HEK293T (cell line): ENCODE measurements at regions not wholly inside any gene's neighbourhood (a gene's known extent, or its start where the extent isn't known, plus 50 kb on each side); places are given as distances from the start of the nearest gene placed in this dataset.

Experiments used
- CTCF ChIA-PET: fragments of 350-600 bp; formaldehyde crosslinking; extraction: SDS; loops from one replicate; lab custom pipeline; 2021; ENCODE audit warnings: antibody characterized with exemption, inconsistent platforms; lab: Yijun Ruan, JAX
- POLR2A ChIA-PET: fragments of 350-600 bp; formaldehyde crosslinking; extraction: SDS; loops from one replicate; lab custom pipeline; 2020; ENCODE audit warnings: antibody characterized with exemption, inconsistent platforms; lab: Yijun Ruan, JAX
- DNase-seq: peaks from one replicate; pipeline ENCODE4 v3.0.0; 2012; ENCODE audit warnings: mixed read lengths; ENCODE audit errors: extremely low spot score
- ARNT ChIP-seq: fragments of 450-650 bp; IDR thresholded peaks from 2 replicates; pipeline ENCODE4 v1.6.1; 2017; ENCODE audit warnings: mild to moderate bottlenecking
- BHLHE40 ChIP-seq: fragments of 450-650 bp; IDR thresholded peaks from 2 replicates; pipeline ENCODE4 v1.6.1; 2016; ENCODE audit warnings: mild to moderate bottlenecking, moderate library complexity, borderline replicate concordance
- CTBP1 ChIP-seq: fragments of 450-650 bp; IDR thresholded peaks from 2 replicates; pipeline ENCODE4 v1.6.1; 2016; ENCODE audit warnings: borderline replicate concordance
- ELF4 ChIP-seq: fragments of 450-650 bp; IDR thresholded peaks from 2 replicates; pipeline ENCODE4 v1.6.1; 2017; ENCODE audit warnings: antibody characterized with exemption
- FOXA1 ChIP-seq: fragments of 450-650 bp; IDR thresholded peaks from 2 replicates; pipeline ENCODE4 v1.6.1; 2016; ENCODE audit warnings: mild to moderate bottlenecking
- FOXK2 ChIP-seq: fragments of 450-650 bp; IDR thresholded peaks from 2 replicates; pipeline ENCODE4 v1.6.1; 2016; ENCODE audit warnings: mild to moderate bottlenecking
- FOXM1 ChIP-seq: fragments of 450-650 bp; IDR thresholded peaks from 2 replicates; pipeline ENCODE4 v1.6.1; 2017; ENCODE audit warnings: mild to moderate bottlenecking, borderline replicate concordance
- HDGF ChIP-seq: fragments of 450-650 bp; IDR thresholded peaks from 2 replicates; pipeline ENCODE4 v1.6.1; 2017; ENCODE audit warnings: antibody characterized with exemption, borderline replicate concordance
- L3MBTL2 ChIP-seq: fragments of 450-650 bp; conservative IDR thresholded peaks from 2 replicates; pipeline ENCODE4 v1.6.1; 2016; ENCODE audit warnings: mild to moderate bottlenecking
- LEF1 ChIP-seq: fragments of 450-650 bp; IDR thresholded peaks from 2 replicates; pipeline ENCODE4 v1.6.1; 2017; ENCODE audit warnings: mild to moderate bottlenecking, borderline replicate concordance
- NFRKB ChIP-seq: fragments of 450-650 bp; IDR thresholded peaks from 2 replicates; pipeline ENCODE4 v1.6.1; 2016; ENCODE audit warnings: mild to moderate bottlenecking, moderate library complexity
- SP1 ChIP-seq: fragments of 450-650 bp; IDR thresholded peaks from 2 replicates; pipeline ENCODE4 v1.6.1; 2017
- SUZ12 ChIP-seq: fragments of 450-650 bp; IDR thresholded peaks from 2 replicates; pipeline ENCODE4 v1.6.1; 2016; ENCODE audit warnings: mild to moderate bottlenecking
- TARDBP ChIP-seq: fragments of 450-650 bp; IDR thresholded peaks from 2 replicates; pipeline ENCODE4 v1.6.1; 2016
- ZNF384 ChIP-seq: fragments of 450-650 bp; IDR thresholded peaks from 2 replicates; pipeline ENCODE4 v1.6.1; 2016
- TF ChIP-seq, protein P1 (sequence below): fragments of 450-650 bp; IDR thresholded peaks from 2 replicates; pipeline ENCODE4 v1.6.1; 2016

- no peak for TF ChIP-seq HDGF
- TF ChIP-seq FOXM1 = no peak
- TF ChIP-seq TARDBP = no peak
- TF ChIP-seq ZNF384 = no peak
- no peak for TF ChIP-seq FOXK2
- TF ChIP-seq CTBP1 = no peak
- TF ChIP-seq L3MBTL2 = no peak
- no peak for TF ChIP-seq NFRKB
- no peak for TF ChIP-seq ELF4
- no peak for TF ChIP-seq FOXA1
- no peak for TF ChIP-seq SUZ12
- TF ChIP-seq LEF1 = no peak
- TF ChIP-seq, protein P1, sequence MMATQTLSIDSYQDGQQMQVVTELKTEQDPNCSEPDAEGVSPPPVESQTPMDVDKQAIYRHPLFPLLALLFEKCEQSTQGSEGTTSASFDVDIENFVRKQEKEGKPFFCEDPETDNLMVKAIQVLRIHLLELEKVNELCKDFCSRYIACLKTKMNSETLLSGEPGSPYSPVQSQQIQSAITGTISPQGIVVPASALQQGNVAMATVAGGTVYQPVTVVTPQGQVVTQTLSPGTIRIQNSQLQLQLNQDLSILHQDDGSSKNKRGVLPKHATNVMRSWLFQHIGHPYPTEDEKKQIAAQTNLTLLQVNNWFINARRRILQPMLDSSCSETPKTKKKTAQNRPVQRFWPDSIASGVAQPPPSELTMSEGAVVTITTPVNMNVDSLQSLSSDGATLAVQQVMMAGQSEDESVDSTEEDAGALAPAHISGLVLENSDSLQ = no peak
- no peak for TF ChIP-seq SP1
- TF ChIP-seq ARNT = no peak
- TF ChIP-seq BHLHE40 = no peak
These were observed 332.3 kb downstream of the NPR3 start for GRCh38 chr5:33043343-33043997.

GRCh38 chr5:33046091-33046490 lies 335.0 kb downstream of the NPR3 start:
- ChIA-PET POLR2A (no interaction called here), CTCF (no interaction called here)
- TF ChIP-seq CTBP1 (no peak), FOXM1 (no peak)
- DNase-seq = no peak

More at GRCh38 chr5:33043343-33043997, 332.3 kb downstream of the NPR3 start:
- CTCF ChIA-PET = no interaction called here
- POLR2A ChIA-PET = no interaction called here
- no peak for DNase-seq

GRCh38 chr5:33048315-33048714 lies 337.2 kb downstream of the NPR3 start:
- ChIA-PET CTCF (no interaction called here), POLR2A (no interaction called here)
- DNase-seq = no peak
- TF ChIP-seq CTBP1 = no peak
- TF ChIP-seq BHLHE40 = no peak
- TF ChIP-seq ELF4 = no peak

GRCh38 chr5:33049298-33049697 lies 338.2 kb downstream of the NPR3 start:
- ChIA-PET CTCF (no interaction called here), POLR2A (no interaction called here)
- DNase-seq = no peak
- no peak for TF ChIP-seq SP1

- DNase-seq = no peak
- POLR2A ChIA-PET = no interaction called here
- TF ChIP-seq, protein P1 = no peak
- no peak for TF ChIP-seq FOXK2
- no peak for TF ChIP-seq NFRKB
- TF ChIP-seq FOXM1 = no peak
- no peak for TF ChIP-seq ARNT
- TF ChIP-seq SUZ12 = no peak
- CTCF ChIA-PET = no interaction called here
These were observed 338.7 kb downstream of the NPR3 start for GRCh38 chr5:33049842-33050241.

- TF ChIP-seq FOXK2 (no peak), ELF4 (no peak), LEF1 (no peak), TARDBP (no peak)
- ChIA-PET CTCF (no interaction called here), POLR2A (no interaction called here)
These were observed 348.0 kb downstream of the NPR3 start for GRCh38 chr5:33059081-33059480.

GRCh38 chr5:33065131-33065530 lies 354.0 kb downstream of the NPR3 start:
- DNase-seq = no peak
- ChIA-PET CTCF (no interaction called here), POLR2A (no interaction called here)
- TF ChIP-seq NFRKB (no peak), TARDBP (no peak), HDGF (no peak), ZNF384 (no peak), ELF4 (no peak), BHLHE40 (no peak), ARNT (no peak), CTBP1 (no peak), FOXM1 (no peak), SUZ12 (no peak), FOXA1 (no peak), LEF1 (no peak), FOXK2 (no peak), L3MBTL2 (no peak), SP1 (no peak)
- TF ChIP-seq, protein P1 = no peak

More at GRCh38 chr5:33059081-33059480, 348.0 kb downstream of the NPR3 start:
- no peak for DNase-seq
